ENCODE measurements at regions not wholly inside any gene's neighbourhood (a gene's known extent, or its start where the extent isn't known, plus 50 kb on each side); places are given as distances from the start of the nearest gene placed in this dataset.

DNA sequence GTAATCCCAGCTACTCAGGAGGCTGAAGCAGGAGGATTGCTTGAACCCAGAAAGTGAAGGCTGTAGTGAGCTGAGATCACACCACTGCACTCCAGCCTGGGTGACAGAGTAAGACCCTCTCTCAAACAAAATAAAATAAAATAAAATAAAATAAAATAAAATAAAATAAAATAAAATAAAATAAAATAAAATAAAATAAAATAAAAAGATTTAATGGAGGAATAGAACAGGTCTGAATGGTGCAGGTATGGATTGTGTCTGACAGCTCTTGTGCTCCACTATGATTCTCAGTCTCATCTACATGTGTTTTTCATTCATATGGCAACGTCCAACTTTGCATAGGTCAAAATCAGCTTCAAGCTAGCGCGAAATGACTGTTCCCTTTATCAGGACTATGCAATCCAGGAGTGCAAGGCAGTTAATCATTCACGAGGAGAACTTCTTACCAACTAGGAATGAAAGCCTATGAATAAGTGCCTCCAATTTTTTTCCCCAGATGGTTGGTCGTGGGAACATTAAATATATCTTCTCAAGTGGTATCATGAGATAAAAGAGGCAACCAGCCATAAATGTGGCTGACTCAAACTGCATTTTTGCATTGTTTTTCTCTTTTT, 1392.3 kb upstream of the CDH9 start:
- TF ChIP-seq, protein P1, sequence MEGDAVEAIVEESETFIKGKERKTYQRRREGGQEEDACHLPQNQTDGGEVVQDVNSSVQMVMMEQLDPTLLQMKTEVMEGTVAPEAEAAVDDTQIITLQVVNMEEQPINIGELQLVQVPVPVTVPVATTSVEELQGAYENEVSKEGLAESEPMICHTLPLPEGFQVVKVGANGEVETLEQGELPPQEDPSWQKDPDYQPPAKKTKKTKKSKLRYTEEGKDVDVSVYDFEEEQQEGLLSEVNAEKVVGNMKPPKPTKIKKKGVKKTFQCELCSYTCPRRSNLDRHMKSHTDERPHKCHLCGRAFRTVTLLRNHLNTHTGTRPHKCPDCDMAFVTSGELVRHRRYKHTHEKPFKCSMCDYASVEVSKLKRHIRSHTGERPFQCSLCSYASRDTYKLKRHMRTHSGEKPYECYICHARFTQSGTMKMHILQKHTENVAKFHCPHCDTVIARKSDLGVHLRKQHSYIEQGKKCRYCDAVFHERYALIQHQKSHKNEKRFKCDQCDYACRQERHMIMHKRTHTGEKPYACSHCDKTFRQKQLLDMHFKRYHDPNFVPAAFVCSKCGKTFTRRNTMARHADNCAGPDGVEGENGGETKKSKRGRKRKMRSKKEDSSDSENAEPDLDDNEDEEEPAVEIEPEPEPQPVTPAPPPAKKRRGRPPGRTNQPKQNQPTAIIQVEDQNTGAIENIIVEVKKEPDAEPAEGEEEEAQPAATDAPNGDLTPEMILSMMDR (IDR thresholded peaks at IDR 0.05; ENCODE audit: extremely low read depth in 1 of 2, insufficient read depth in 1 of 2, low read depth in 1 of 2, low read length in 2 of 2), result no peak
- TF ChIP-seq GATA2 (IDR thresholded peaks at IDR 0.05; ENCODE audit: insufficient read depth, insufficient read length, low read depth, low read length), result no peak
- TF ChIP-seq POLR2AphosphoS5 (IDR thresholded peaks at IDR 0.05; ENCODE audit: insufficient read depth, low read depth, low read length), result no peak
- no peak for TF ChIP-seq MAX (IDR thresholded peaks at IDR 0.05; ENCODE audit: insufficient read depth, insufficient read length)
- no peak for TF ChIP-seq POLR2A (IDR thresholded peaks at IDR 0.05; ENCODE audit: low read depth, low read length)
- no peak for TF ChIP-seq MYC (IDR thresholded peaks at IDR 0.05; ENCODE audit: low read depth, low read length)
- no peak for TF ChIP-seq JUN (IDR thresholded peaks at IDR 0.05; ENCODE audit: borderline replicate concordance, insufficient read depth, insufficient read length, low read depth)

Measured in endothelial cell of umbilical vein (primary cell).